Lung (tissue), 11 donors: ENCODE measurements at regions not wholly inside any gene's neighbourhood (a gene's known extent, or its start where the extent isn't known, plus 50 kb on each side); places are given as distances from the start of the nearest gene placed in this dataset.

ENCODE experiments used
- ATAC-seq: fragments of 200-7000 bp; cut with Tn5 transposase; one replicate; pipeline ENCODE4 v1.9.1; 2020; ENCODE audit warnings: moderate number of reproducible peaks; ENCODE audit not compliant: insufficient read depth, low FRiP score
- DNase-seq, 3 donors: peaks; one replicate each; pipeline ENCODE4 v3.0.0-alpha.2; 2013 to 2017
- H3K27ac ChIP-seq, 2 donors: one replicate each; pipeline ENCODE4 v1.5.1; 2013; ENCODE audit warnings: mild to moderate bottlenecking in 2 of 2, moderate library complexity in 2 of 2, control low read depth in 1 of 2, inconsistent platforms in 1 of 2, low read depth in 1 of 2, low read length in 1 of 2
- H3K27me3 ChIP-seq, 3 donors: one replicate each; pipeline ENCODE4 v1.5.1; 2013; ENCODE audit warnings: low read length in 2 of 3; ENCODE audit not compliant: control insufficient read depth in 3 of 3, insufficient read depth in 3 of 3
- H3K36me3 ChIP-seq, 4 donors: one replicate each; pipeline ENCODE4 v1.5.1; 2013; ENCODE audit warnings: low read length in 4 of 4, mild to moderate bottlenecking in 1 of 4, moderate library complexity in 1 of 4; ENCODE audit not compliant: control insufficient read depth in 4 of 4, insufficient read depth in 4 of 4
- H3K4me1 ChIP-seq, 5 donors: one replicate each; pipeline ENCODE4 v1.5.1; 2013; ENCODE audit warnings: low read length in 5 of 5, mild to moderate bottlenecking in 2 of 5, moderate library complexity in 1 of 5; ENCODE audit not compliant: control insufficient read depth in 5 of 5, insufficient read depth in 5 of 5
- H3K4me3 ChIP-seq: one replicate; pipeline ENCODE4 v1.5.1; 2013; ENCODE audit warnings: mild to moderate bottlenecking, control low read depth, moderate library complexity
- H3K9ac ChIP-seq, 2 donors: one replicate each; pipeline ENCODE4 v1.5.1; 2013; ENCODE audit warnings: low read length in 2 of 2, control low read depth in 1 of 2; ENCODE audit not compliant: insufficient read depth in 1 of 2
- H3K9me3 ChIP-seq, 4 donors: one replicate each; pipeline ENCODE4 v1.5.1; 2013; ENCODE audit warnings: low read length in 3 of 4, mild to moderate bottlenecking in 1 of 4, moderate library complexity in 1 of 4; ENCODE audit not compliant: control insufficient read depth in 4 of 4, insufficient read depth in 3 of 4
- WGBS, 2 donors: extraction: QIAGEN DNeasy Blood & Tissue Kit; methylation state at CpG; one replicate each; pipeline ENCODE4 v1.1.7; 2013; 5-methylcytosine and 5-hydroxymethylcytosine counted together
- TF ChIP-seq, protein P1 (sequence below): IDR thresholded peaks from 2 replicates; pipeline ENCODE4 v1.5.1; 2012; ENCODE audit warnings: mild to moderate bottlenecking; ENCODE audit errors: control extremely low read depth, extremely low read depth
- donor health status: control.
- donor health status: control.
- donor health status: Bipolar disorder and iron deficiency.
- donor health status: healthy.
- donor health status: DM: yes; HTN: yes; CAD: no.

DNA sequence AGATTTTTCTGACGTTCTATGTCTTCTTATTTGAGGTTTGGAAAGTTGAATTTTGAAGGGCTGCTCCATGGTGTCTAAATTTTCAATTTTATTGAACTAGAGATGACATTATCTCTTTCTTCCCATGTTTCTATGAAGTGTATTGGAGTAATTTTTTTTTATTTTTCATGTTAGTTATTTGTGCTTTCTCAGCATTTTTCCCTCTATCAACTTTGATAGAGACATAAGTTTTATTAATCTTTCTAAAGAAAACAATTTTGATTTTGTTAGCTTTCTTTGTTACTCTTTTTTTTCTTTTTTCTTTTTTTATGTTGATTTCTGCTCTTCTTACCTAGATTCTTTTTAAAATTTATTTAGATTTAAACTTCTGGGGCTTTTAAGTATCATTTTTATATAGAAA lies 1694.8 kb downstream of the PCDH9 start:
- Histone ChIP-seq H3K27me3 (no peaks in the 10 kb centered on the region), H3K36me3 (no peaks in the 10 kb centered on the region), H3K4me3 (no peak overlapping the region), H3K9me3 (no peaks in the 10 kb centered on the region), H3K27ac (no peak overlapping the region), H3K9ac (no peak overlapping the region), H3K4me1 (peaks cover 0 to 6% (median 0%) of the 10 kb centered on the region in 5 donors)
- no peak for ATAC-seq
- no peak for DNase-seq
- TF ChIP-seq, protein P1, sequence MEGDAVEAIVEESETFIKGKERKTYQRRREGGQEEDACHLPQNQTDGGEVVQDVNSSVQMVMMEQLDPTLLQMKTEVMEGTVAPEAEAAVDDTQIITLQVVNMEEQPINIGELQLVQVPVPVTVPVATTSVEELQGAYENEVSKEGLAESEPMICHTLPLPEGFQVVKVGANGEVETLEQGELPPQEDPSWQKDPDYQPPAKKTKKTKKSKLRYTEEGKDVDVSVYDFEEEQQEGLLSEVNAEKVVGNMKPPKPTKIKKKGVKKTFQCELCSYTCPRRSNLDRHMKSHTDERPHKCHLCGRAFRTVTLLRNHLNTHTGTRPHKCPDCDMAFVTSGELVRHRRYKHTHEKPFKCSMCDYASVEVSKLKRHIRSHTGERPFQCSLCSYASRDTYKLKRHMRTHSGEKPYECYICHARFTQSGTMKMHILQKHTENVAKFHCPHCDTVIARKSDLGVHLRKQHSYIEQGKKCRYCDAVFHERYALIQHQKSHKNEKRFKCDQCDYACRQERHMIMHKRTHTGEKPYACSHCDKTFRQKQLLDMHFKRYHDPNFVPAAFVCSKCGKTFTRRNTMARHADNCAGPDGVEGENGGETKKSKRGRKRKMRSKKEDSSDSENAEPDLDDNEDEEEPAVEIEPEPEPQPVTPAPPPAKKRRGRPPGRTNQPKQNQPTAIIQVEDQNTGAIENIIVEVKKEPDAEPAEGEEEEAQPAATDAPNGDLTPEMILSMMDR: no peak
- WGBS, 2 donors: 72 to 88% methylated on average over 1 of the region's 1 CpG

DNA sequence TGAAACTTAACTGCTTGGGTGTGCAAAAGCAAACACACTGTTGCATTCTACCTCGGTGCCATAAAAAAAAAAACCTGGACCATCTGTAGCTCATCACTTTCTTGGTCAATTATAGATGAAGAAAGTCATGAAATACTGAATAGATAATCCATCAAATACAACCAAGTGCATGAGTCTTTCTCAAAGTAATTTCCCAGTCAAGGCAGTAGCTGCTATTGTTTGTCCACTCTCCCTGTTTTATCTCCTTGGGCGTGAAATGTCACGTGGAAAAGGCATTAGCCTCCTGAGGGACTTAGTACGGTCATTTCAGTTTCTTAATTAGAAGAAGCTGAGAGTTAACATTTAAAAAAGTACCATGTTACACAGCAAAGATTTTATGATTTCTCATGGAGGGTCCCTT lies 1697.9 kb downstream of the PCDH9 start:
- ATAC-seq (no peak), DNase-seq (no peak)
- Histone ChIP-seq H3K36me3 (no peaks in the 10 kb centered on the region), H3K27me3 (no peaks in the 10 kb centered on the region), H3K4me1 (peaks cover 0 to 16% (median 0%) of the 10 kb centered on the region in 5 donors), H3K4me3 (no peak overlapping the region), H3K27ac (no peak overlapping the region), H3K9me3 (no peaks in the 10 kb centered on the region), H3K9ac (no peak overlapping the region)
- TF ChIP-seq, protein P1: no peak
- WGBS, 2 donors: 76 to 84% methylated on average over 4 of the region's 4 CpGs

DNA sequence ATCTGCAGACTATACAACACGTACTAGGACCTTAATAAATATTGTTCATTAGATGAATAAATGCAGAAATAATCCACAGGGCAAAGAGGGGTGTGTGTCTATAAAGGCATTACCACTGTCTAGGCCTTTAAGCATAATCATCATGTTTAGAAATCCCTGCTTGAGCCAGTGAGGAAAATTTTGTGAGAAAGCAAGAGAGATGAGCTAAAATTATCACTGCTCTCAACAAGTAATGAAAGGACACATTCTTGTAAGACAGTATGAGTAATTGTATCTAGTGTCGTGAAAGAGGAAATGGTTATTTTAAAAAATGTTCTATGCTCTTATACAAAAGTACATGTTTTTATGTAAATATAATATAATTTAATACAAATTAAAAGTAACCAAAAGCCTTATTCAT lies 1699.4 kb downstream of the PCDH9 start:
- H3K9ac ChIP-seq: no peak overlapping the region
- no peaks in the 10 kb centered on the region for H3K27me3 ChIP-seq
- WGBS, 2 donors: 47 to 72% methylated on average over 2 of the region's 2 CpGs
- H3K36me3 ChIP-seq: no peaks in the 10 kb centered on the region
- DNase-seq: no peak
- no peak overlapping the region for H3K27ac ChIP-seq
- TF ChIP-seq, protein P1: no peak
- no peak overlapping the region for H3K4me3 ChIP-seq
- ATAC-seq: no peak
- no peaks in the 10 kb centered on the region for H3K9me3 ChIP-seq
- H3K4me1 ChIP-seq: peaks cover 0 to 16% (median 0%) of the 10 kb centered on the region in 5 donors

DNA sequence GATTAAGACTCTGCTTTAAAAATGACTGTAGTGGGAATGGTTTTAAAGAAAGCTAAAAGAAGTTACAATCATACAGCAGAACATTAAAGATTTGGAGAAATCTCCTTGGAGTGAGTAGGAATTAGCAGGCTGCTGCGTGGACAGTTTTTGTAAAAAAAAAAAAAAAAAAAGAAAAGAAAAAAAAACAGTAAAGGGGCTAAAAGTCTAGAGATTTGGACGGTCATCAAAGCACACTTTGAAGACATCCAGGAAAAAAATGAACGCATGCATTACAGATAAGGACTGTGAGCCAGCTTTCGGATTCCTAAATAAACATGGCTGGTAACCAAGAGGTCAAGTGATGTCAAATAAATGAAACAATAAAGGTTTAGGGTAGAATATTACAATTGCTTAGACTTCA lies 1700.6 kb downstream of the PCDH9 start:
- Histone ChIP-seq H3K27ac (no peak overlapping the region), H3K4me3 (no peak overlapping the region), H3K9me3 (no peaks in the 10 kb centered on the region), H3K36me3 (no peaks in the 10 kb centered on the region), H3K4me1 (peaks cover 0 to 16% (median 0%) of the 10 kb centered on the region in 5 donors), H3K9ac (no peak overlapping the region), H3K27me3 (no peaks in the 10 kb centered on the region)
- no peak for ATAC-seq
- TF ChIP-seq, protein P1: no peak
- WGBS, 2 donors: 31 to 61% methylated on average over 4 of the region's 4 CpGs
- peak in 2 of 3 donors; percentile 29 to 42 for DNase-seq
